GM18868 (cell line): ENCODE measurements at regions not wholly inside any gene's neighbourhood (a gene's known extent, or its start where the extent isn't known, plus 50 kb on each side); places are given as distances from the start of the nearest gene placed in this dataset.
"Not testable (repeated sequence)": the region's sequence is repeated elsewhere in the genome, so short reads cannot be mapped to it uniquely, and the experiment has no call there.

Experiments
- ATAC-seq: cut with Tn5 transposase; IDR thresholded peaks from one replicate; pipeline ENCODE4 v1.9.1; 2021; ENCODE audit warnings: mild to moderate bottlenecking, moderate library complexity; ENCODE audit not compliant: unreplicated experiment

DNA sequence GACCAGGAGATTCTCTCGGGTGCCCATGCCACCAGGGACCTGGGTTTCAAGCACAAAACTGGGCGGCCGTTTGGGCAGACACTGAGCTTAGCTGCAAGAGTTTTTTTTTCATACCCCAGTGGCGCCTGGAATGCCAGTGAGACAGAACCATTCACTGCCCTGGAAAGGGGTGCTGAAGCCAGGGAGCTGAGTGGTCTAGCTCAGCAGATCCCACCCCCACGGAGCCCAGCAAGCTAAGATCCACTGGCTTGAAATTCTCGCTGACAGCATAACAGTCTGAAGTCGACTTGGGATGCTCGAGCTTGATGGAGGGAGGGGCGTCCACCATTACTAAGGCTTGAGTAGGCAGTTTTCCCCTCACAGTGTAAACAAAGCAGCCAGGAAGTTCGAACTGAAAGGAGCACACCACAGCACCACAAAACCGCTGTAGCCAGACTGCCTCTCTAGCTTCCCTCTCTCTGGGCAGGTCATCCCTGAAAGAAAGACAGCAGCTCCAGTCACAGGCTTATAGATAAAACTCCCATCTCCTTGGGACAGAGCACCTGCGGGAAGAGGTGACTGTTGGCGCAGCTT is 157.7 kb downstream of the GIPC2 start:
- not testable (repeated sequence) for ATAC-seq

DNA sequence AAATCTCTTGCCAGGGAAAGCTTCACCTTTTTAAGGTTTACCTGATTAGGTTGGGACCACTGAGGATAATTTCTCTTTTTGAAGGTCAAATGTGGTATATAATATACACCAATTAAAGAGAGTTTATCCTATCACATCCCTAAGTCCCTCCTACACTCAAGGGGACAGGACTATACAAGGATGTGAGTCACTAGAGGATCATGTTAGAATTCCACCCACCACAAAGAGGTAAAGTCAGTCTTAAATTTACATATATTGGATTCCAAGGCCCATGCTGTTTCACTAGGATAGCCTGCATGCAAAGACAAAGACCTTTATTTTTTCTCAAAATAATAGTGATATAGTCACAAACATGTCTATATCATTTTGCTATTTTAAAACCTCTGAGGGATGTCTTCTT is 164.4 kb downstream of the GIPC2 start:
- ATAC-seq = no peak

DNA sequence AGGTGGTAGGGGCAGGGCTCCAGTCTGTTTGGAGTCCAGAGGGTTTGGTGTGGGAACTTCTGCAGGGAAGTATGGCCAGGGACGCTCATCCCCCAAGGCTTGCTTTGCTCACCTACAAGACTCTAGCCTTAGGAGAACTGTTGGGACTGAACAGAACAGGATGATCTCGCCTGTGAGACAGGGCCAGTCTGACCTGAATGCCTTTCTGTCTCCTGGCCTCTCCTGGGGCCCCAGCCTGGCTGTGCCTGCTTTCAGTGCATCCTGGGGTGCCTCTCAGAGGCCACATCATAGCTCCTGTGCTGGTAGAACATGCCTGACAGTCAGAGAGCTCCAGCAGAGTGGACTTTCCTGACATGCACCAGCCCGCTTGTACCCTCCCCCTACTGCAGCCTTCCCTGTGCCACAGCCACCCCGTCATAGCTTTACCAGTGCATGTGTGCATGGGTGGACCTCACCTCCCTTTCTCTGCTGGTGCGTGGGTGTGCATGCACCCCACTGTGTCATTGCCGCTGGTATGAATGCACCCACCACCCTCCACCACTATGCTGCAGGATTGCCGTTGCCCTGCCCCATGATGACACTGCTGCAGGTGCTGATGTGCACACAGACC is 165.8 kb downstream of the GIPC2 start:
- no peak for ATAC-seq

DNA sequence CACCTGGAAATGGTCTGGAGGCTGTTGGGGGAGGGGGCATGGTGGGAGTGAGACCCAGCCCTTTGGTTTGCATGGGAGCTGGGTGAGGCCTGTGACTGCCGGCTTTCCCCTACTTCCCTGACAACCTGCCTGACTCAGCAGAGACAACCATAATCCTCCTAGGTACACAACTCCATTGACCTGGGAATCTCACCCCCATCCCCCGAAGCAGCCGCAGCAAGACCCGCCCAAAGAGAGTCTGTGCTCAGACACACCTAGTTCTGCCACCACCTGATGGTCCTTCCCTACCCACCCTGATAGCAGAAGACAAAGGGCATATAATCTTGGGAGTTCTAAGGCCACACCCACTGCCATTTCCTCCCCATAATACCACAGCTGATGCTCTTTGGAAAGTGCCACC is 168.6 kb downstream of the GIPC2 start:
- no peak for ATAC-seq

DNA sequence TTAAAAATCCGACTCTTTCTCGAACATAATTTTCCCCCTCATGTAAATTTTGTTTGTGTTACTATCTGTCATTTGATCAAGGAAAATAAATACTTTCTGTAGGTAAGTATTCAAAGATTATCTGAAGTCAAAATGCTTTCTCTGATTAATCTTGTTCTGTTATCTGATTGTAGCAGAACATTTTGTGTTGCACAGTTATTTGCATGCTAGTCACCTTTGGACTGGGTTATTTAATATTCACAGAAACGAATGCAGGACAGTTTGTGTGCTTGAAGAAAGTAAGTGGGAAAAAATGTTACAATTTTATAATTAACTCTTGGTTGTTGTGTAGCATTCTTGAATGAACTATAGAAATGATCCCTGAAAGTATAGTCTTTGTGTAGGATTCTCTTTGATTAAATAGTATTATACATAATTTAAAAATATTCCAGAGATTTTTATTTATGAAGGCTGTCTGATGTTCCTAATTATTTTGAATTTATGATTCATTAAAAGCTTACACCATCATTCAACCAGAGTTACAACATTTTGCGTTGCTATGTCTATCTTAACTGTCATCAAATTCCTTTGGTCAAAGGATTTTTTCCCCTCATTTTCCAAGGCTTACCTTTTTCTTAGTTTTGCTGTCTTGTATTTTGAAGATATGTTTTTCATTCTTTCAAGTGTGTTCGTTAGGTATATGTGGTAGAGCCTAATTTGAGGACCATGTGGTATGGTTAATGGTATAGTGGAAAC is 176.6 kb downstream of the GIPC2 start:
- ATAC-seq = no peak

DNA sequence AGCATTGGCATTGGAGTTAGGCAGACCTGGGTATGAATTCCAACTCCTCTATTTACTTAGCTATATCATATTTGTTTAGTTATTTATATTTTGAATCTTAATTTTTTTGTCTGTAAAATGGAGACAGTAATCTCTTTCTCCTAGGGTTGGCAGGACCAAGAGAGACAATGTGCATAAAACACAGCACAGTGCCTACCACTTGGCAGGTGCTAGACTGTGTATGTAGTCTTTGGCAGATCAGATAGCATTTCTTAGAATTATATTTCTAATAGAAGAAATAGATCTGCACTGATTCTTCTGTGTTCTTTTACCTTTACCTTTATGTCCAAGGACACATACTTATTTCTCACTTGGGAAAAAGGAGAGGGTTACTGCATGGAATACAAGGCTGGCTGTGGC is 177.2 kb downstream of the GIPC2 start:
- ATAC-seq = no peak

DNA sequence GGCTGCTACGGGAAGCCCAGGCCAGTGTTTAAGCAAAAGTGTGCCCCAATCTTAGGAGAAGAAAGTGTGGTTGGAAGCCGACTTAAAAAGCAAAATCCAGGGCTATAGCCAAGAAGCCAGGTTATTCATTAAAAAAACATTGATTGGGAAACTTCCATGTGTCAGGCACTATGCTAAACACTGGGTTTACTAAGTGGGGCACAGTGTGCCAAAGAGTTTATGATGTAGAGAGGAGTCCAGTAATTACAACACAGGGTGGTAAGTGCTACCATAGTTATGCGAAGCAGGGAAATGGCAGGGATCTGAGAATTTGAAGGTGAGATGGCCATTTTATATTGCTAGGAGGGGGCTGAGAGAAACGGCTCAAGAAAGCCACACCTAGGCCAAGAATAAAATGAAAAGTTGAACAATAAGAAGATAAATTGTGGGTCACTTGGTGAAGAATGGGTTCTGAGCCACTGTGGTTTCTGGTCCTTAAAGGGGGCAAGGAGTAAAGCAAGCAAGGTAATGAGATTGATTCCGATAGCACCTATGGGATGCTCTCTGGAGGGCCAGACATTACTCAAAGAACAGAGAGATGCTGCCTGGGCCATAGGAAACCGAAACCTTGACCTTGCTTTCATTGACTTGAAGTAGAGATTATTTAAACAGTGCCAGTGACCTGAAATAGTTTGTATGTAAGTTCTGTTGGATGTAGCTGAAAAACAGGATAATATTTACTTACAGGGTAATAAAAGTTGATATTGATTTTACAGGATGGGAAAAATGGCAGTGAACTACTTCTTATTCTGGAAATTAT is 177.8 kb downstream of the GIPC2 start:
- ATAC-seq = no peak

DNA sequence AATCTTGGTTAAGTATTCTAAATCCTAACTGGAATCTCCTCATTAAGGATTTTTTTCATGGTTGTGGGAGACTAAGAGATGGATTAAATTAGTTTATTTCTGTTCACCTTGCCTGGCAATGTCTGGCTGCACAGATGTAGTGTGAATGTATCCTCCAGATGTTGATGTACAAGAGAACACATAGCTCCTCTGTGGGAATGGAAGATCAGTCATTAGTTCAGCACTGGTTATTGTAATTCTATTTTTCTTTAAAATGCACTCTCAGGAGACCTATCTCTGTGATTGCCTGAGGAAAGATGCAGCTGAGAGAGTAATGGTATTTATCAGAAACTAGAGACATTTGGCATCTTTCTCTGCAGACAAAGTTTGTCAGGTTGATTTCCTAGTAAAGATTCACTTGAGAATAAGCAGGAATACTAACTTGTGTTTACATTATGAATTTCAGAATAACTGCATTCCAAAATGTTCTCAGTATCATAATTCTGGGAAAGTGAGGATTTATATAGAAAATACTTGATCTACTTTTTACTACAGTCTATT is 178.6 kb downstream of the GIPC2 start:
- ATAC-seq = no peak

DNA sequence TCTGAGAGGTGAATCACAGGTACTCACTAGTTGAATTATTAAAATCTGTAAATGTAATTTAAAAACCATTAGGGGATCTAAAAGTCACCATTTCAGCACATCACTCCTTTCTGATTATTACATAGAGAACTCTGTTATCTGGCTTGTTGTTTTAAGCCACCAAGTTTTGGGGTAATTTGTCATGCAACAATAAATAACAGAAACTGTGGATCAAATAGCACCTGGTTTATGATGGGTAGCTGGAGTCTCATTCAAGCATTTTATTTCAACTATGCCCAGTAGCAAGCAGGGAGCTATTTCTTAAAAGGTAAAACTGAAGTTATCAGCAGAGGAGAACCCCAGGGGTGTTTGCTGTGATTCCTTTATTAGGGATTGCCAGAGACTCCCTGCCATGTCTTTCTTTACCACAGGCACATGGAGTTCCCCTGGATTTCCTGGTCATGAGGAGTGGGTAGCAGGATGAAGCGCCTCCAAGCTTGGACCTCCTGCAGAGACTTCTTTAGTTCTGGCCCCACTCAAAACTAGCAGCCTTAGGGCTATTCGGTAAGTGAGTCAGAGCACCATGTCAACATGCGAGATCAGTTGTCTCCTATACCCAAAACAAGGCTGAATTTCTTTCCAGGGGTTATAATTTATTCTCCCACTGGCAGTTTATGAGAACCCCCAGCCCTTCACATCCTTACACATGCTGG is 179.2 kb downstream of the GIPC2 start:
- no peak for ATAC-seq

DNA sequence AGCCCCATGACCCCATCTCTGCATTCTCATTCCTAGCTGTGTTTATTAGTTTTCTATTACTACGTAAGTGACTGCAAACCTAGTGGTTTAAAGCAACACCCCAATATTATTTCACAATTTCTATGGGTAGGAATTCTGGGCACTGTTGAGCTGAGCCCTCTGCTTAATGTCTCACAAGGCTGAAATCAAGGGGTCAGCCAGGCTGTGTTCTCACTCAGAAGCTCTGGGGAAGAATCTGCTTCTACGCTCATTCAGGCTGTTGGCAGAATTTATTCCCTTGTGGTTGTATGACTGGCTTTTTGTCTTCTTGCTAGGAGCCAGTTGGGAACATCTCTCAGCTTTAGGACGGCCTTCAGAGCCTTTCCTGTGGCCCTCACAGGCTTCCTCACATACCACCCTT is 181.0 kb downstream of the GIPC2 start:
- ATAC-seq = no peak

DNA sequence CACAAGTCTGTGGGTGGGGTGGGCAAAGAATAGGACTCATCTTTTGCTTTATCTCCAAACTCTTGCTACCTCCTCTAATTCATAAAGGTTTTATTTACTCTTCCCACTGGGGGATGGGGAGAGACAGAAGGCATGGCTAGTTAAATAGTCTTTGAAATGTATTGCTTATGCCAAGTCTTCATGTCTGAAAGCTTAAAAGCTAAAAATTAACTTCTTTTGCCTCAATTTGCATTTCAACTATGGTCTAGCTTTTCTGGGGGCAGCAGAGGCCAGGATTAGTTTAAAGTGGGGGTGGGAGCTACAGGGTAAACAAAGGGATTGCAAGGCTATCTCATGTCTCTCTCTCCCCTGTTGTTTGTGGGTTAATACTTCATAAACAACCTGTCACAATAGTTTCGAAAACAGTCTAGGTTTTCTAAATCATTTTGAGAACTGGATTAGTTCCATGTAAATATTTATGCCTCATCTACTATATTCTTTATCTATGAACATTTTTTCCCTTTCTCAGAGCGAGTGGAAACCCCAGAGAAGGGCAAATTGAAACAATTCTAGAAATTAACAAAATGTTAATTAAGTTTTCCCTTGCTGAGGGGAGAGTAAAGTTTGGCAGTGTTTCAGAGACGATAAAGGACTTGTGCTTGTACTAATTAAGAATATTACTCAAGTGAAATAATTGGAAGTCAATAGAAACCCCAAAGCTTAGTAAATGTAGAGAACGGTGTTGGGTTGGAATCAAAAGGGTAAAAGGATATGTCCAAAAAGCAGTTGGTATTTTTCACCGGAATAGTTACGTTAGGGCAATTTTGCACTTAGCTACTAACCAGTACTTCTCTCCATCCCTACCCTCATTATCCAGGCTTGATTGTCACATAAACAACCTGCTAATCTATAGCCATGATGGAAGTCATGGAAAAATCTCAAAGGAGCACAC is 182.2 kb downstream of the GIPC2 start:
- no peak for ATAC-seq

DNA sequence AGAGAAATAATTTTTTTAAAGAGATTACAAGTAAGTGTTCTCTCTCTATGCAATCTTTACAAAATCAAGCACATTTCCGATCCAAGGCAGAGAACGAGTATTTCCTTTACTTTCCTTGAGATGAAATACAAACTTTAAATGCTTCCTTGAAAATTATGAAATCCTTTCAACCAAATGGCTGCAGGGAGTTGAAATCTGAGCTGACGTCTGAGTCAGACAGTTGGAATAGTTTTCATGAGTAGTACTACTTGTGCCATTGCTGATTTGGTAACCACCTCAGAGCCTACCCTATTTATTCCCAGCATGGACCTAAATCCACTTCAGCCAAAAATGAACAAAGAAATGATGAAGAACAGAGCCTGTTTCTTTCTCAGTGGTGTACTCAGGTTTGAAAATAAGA is 183.6 kb downstream of the GIPC2 start:
- ATAC-seq = no peak

DNA sequence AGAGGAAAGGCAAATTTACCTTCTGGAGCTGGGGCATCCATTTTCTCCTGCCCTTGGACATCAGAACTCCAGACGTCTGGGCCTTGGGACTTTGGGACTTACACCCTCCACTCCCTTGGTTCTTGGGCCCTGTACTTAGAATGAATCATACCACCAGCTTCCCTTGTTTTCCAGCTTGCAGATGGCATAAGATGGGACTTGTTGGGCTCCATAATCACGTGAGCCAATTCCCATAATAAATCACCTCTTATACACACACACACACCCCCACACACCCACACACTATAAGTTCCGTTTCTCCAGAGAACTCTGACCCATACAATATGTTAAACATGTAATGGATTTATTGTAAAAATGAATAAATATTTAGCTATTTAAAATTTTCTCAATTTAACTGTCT is 185.7 kb downstream of the GIPC2 start:
- no peak for ATAC-seq

DNA sequence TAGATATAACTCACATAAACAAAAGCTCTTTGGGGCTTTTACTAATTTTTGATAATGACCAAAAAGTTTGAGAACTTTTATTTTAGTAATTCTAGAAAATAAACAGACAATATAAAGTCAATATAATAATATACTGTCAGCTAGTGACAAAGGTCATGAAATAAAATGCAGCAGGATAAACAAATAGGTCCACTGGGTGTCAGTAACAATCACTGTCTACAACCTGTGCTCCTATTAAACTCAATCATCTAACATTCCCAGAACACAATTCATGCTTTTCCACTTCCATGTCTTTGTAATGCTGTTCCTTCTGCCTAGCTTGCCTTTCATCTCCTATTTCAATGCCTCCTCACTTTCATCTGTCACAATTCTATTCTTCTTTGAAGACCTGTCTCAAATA is 186.1 kb downstream of the GIPC2 start:
- ATAC-seq = no peak

DNA sequence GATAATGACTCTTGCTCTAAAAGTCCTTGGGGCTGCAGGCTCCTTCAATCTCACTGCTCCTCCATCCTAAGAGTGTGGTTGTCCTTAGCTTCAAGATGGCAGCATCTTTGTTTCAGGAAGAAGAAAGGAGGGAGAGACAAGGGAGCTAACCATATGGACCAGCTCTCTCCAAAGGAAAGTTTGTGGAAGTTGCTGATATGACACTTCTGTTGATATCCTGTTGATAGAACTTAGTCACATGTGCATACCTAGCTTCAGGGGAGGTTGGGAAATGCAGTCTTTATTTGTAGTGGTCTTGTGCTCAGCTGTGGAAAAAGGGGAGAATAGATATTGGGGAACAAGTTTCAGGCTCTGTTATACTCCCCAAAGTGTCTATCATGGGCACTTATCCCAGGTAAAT is 186.9 kb downstream of the GIPC2 start:
- no peak for ATAC-seq

DNA sequence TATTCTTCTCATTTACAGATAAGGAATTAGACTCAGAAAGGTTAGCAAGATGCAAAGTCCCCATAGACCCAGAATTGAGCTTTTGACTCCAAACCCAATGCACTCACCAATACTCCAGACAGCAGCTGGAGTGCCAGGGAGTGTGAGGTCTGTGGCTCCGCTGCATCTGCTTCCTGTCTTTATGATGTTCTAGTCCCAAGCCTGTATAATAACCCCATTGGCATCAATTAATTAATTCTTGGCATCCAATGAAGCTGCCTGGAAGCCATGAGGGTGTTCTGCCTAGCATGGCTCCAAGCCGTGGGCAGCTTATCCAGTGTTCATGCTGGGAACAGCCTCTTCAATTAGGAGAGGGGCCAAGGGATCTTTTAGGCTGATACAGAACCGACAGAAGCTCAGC is 188.7 kb downstream of the GIPC2 start:
- ATAC-seq = no peak

DNA sequence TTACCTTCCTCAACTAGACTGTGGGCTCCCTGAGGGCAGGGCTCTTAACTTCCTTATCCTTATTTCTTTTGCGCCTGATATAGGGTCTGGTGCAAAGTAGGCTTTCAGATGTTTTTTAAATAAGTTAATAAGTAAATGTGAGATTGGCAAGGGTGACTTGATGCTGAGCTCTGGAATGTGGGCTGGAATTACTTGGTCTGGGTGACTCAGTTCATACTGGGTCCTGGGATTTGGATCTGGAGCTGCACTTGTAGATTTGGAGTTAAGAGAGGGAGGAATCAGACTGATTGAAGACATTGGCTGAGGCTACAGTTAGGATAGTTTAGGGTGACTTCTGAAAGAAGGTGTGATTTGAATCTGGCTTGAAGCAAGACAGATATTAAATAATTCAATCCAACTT is 190.9 kb downstream of the GIPC2 start:
- no peak for ATAC-seq

DNA sequence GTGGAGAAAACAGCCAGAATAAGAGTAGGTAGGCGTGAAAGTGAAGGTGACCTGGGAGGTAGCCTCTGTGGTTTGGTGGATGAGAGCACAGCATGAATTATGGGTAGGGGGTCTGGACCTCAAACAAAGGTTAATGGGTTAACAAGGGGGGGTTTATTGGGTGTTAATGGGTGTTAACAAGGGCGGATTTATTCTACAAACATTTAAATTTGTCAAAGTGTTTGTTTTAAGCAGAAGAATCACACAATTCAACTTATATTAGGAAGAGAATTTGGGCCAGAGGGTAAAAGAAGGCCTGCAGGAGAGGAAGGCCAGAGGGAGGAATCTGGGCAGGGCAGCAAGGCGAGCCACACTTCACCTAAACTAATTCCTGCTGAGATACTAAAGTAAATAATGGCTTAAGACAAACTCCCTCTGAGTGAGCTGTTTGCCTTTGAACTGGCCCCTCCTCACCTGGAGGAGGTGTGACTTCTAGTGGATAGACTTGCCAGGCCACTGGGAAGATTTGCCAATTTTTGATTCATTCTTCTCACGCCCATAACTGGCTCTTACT is 191.7 kb downstream of the GIPC2 start:
- no peak for ATAC-seq

DNA sequence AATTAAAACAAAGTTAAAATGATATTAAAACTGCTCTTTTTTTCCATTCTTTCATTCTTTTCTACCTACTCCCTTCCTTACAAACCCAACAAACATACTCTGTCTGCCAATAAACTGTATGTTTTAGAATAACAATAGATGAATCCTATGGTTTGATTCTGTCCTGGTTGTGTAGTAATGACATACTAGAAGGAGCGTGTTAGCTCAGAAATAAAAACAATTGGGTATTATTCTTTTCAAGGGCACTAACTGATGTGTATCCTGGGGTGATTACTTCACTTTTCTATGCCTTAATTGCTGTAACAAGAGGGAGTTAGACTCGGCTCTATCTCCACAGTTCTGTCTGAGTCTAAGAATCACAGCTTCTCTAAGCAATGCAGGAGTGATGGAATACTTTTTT is 194.4 kb downstream of the GIPC2 start:
- ATAC-seq = no peak

DNA sequence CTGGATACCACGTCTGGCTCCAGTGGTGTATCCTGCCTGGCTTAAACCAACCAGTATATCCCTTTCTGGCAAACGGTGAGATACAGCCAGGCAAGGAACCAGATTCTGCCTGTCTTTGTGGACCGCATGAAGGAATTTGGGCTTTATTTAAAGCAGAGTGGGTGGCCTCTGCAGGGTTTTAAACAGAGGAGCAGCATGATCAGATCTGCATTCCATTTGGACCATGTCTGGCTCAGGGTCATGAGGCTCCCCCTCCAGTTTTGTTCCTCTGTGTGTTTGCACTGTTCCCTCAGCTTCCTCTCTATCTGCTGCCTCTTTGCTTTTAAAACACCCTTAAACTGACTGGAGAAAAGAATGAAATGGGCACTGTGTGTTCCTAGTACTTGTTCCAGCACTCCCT is 195.0 kb downstream of the GIPC2 start:
- no peak for ATAC-seq
